ENCODE measurements at regions not wholly inside any gene's neighbourhood (a gene's known extent, or its start where the extent isn't known, plus 50 kb on each side); places are given as distances from the start of the nearest gene placed in this dataset.

DNA sequence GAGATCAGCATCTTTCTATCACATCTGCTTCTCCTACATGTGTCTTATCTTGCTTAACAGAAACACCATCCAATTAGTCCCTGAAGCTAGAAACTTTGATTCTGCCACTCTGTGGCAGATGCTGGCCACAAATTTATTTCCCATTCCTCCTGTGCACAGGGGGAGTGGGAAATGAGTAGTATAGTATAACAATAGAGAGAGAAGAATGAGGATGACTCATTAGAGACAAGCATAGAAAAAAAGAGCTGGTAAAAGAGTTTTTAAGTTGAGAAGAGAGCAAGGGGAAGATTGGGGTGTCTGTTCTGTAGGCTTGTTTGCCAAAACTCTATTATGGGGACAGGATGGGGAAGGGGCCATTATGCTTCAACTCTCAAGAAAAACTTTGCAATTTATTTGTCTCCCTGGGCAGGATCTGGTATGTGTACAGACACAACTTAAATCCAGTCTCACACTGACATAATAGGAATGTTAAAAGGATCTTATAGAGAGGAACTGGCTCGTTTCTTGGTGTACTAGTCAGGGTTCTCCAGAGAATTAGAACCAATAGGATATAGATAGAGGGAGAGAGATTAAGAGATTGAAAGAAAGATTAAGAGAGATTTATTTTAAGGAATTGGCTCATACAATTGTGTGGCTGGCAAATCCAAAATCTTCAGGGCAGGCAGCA, 142.6 kb upstream of the CPSF6 start:
- no peak for DNase-seq (ENCODE audit: low spot score)

DNA sequence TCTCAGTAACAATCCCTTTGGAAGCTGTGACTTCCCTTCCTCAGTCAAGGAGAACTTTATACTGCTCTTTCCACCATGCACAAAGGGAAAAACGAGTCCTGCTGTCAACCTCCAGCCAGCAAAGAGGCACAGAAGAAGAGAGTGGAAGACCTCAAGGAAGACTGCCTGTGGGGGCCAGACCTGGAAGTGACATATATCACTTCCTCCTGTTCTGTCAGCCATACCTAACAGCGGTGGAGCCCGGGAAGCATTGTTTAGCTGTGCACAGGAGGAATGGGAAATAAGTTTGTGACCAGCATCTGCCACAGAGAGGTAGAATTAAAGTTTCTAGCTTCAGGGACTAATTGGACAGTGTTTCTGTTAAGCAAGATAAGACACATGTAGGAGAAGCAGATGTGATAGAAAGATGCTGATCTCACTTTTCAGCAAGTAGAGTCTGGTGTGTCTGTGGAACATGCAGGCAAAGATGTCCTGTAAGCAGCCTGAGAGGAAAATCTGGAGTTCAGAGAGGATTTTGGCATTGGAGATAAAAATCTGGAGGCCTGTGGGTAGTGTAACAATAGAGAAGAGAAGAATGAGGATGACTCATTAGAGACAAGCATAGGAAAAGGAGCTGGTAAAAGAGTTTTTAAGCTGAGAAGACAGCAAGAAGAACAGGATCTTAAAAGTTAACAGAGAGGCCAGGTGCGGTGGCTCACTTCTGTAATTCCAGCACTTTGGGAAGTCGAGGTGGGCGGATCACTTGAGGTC, 141.6 kb upstream of the CPSF6 start:
- DNase-seq (ENCODE audit: low spot score) = no peak

DNA sequence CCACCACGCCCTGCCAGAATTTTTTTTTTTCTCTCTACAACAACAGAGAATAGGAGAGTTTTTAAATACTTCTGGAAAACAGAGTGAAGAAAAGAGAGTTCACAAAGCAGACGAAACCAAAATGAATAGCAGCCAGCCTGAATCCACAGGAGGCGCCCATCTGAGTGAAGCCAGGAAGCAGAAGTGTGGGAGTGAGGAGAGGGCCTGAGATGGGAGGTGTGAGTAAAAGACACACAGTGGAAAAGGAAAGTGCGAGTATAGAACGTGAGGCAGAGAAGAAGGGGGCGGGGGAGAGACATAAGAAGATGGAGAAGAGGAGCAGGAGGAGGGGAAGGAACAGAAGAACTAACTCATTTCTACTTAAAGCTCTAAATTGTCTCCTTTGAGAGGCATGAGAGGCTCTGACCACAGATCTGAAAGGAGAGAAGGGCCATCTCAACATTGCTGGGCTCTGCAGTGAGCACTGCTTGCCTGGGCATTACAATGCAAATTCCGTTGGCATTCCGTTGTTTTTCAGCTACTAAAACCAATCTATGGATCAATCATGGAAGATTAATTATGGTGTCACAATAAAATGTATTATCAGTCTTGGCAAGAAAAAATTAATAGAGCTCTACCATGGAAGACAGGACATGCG, 140.1 kb upstream of the CPSF6 start:
- no peak for DNase-seq (ENCODE audit: low spot score)

DNA sequence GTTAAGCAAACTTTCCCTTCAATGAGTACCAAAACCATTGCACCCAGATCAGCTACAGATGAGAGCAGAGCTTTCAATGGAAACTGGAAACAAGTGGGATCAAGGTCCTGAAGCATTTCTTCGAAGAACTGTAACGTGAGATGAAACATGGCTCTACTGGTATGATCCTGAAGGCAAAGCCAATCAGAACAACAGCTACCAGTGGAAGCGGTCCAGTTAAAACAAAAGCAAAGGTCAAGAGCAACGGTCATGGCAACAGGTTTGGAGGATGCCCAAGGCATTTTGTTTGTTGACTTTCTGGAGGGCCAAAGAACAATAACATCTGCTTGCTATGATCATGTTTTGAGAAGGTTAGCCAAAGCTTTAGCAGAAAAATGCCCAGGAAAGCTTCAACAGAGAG, 137.9 kb upstream of the CPSF6 start:
- DNase-seq (ENCODE audit: low spot score) = no peak

DNA sequence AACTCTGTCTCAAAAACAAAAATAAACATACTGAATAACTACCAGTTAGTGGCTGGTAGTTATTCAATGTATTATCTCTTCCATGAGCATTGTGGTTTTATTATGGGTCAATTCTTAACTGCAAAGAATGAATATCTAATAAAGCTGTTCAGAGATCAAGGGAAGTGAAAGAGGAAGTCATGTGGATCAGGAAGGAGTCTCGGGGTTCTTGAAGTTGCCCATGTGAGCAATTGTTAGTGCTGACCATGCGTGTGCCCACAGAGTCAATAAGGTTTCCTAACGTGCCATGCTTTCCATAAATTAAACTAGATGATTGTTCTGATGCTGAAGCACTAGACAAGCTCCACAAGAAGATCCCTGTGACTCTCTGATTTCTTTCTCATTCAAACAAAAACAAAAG, 136.5 kb upstream of the CPSF6 start:
- peak; percentile 15 for DNase-seq (ENCODE audit: low spot score)

DNA sequence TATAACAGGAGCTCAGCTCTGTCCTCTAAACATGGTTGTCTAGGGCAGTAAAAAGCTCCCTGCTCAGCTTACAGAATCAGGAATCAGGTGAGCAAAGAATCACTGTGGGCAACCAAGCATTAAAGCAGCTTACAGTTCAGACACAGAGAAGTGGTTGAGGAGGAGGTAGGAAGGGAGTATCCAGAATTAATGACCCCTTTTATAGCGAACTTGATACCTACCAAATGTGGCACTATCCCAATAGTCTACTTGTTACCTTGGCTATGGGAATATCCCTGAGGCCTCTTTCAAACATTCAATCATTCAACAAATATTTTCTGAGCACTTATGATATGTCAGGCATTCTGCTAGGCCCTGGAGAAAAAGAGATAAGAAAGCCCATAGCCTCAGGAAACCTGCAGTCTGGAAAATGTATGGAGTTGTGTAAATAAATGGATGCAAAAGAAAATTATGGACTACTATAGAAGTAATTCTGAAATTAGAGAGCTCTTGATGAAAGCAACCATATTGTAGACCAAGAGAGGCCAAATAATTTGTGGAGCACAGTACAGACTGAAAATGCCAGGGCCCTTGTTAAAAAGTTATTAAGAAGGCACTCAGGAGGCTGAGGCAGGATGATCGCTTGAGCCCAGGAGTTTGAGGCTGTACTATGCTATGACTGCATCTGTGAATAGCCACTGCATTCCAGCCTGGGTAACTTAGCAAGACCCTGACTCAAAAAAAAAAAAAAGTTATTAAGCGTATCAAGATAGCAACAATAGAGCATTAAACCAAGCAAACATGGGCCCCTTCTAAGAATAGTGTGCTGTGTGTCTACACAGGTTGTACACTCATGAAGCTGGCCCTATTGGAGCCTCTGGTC, 134.0 kb upstream of the CPSF6 start:
- no peak for DNase-seq (ENCODE audit: low spot score)

DNA sequence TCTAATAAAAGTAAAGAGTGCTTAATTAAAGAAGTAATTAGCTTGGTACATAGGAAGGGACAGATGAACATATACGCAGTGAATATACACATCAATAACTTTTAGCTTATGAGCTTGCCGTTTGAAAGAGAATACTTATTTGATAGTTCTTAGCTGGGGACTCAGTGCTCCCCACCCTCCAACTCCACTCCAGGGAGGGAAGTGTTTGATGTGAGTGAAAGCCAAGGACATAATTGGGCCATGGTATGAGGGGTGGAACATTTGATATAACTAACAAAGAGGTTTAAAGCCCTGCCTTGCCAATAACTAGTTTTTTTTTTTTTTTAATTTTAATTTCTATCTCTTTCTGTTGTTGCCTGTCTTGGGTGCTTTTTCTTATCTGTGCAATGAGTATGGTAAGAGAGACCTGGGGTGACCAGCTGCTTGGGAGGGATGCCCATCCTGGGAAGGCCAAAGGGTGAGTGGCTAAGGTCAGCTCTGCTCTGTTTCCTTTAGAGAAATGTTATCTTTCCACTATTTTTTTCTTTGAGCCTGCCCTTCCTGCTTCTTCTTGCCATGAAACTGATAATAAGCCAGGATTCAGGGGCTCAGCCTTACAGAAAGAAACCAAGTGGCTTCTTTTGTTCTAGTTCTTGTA, 132.8 kb upstream of the CPSF6 start:
- no peak for DNase-seq (ENCODE audit: low spot score)

DNA sequence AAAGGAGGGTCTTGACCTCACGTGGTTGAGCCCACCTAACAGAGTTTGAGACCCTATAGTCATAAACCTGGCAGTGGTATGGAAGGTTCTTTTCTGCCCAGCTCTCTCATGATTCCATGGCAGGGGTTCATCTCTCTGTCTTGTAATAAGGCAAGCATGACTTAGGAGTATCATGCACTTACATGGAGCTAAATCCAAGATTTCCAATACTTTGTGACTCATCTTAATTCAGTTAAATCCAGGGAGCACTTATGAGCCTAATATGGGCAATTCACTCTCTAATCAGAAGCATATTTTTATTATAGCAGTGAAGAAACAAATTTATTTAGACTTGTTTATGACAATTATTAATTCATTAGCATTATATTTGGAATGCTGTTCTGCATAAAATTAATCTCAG, 131.8 kb upstream of the CPSF6 start:
- DNase-seq (ENCODE audit: low spot score) = no peak

DNA sequence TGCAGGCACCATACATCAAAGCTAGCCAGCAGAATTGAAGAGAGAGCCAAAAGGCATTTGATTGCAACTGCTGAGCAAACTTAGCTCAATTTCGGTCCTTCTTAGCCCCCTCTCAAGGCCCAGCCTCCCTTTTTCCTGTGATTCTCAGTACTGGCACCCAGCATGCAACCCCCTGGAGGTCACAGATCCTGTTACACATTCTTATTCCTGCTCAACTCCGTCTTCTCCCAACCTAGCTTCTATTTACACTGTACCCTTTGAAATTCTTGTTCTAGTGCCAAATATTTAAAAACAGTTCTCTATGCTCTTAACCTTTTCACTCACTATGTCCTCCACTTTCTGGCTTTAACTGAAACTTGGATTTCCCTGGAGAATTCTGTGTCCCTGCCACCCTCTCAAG, 131.3 kb upstream of the CPSF6 start:
- DNase-seq (ENCODE audit: low spot score) = no peak

DNA sequence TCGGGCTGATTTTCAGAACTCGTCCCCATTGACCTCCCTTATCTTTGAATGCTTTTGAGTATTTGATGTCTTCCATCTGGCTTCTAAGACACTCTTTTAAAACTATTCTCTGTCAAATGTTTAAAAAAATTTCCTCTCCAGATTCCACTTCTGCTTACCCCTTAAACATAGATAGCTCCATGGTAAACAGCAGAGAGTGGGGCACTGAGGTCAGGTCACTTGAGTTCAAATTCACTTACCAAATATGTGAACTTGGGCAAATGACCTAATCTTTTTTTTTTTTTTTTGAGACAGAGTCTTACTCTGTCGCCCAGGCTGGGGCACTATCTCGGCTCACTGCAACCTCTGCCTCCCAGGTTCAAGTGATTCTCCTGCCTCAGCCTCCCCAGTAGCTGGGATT, 126.8 kb upstream of the CPSF6 start:
- no peak for DNase-seq (ENCODE audit: low spot score)

DNA sequence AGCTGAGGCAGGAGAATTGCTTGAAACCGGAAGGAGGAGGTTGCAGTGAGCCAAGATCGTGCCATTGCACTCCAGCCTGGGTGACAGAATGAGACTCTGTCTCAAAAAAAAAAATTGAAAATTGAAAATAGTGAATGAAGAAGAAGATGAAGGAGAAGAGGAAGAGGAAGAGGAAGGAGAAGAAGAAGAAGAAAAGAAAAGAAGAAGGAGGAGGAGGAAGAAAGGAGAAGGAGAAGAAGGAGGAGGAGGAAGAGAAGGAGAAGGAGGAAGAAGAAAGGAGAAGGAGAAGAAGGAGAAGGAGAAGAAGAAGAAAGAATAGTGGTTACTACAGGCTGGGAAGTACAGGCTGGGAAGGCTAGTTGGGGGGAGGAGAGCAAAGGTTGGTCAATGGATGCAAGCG, 124.3 kb upstream of the CPSF6 start:
- DNase-seq (ENCODE audit: low spot score) = no peak

DNA sequence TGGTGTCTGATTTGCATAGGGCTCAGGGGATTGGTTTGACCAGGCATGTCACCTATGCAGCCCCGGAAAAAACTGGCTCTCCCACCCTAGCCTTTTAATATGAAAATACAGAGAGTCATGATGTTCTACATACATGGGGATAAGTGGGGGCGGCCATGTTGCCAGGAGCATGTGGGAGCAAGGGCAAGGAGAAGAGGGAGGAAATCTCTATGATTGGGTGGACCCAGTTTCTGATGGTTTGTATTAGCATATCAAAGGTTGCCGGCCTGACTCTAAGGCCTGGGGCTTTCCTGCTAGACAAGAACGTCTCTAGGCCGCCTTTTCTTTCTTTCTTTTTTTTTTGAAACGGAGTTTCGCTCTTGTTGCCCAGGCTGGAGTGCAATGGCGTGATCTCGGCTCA, 123.4 kb upstream of the CPSF6 start:
- DNase-seq (ENCODE audit: low spot score) = no peak

DNA sequence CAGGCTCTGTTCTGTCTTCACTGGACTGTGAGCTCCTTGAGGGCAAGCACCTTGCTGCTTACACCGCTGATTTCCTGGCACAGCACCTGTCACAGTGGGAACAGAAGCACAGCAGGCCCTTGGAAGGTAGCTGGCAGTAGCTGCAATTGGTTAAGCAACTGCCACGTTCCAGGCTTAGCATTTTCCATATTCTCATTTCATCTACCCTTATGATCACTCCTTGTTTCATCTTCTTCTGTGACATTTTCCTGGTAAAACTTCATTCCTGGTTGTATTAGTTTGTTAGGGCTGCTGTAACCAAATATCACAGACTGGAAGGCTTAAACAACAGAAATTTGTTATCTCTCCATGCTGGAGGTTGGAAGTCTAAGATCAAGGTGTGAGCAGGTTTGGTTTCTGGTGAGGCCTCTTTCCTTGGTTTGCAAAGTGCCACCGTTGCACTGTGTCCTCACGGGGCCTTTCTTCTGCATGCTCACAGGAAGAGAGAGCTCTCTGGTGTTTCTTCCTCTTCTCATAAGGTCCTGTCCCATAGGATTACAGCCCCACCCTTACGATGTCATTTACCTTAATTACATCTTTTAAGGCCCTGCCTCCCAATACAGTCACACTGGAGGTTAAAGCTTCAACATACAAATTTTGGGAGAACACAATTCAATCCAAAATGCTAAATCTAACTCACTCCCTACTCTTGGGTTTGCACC, 121.7 kb upstream of the CPSF6 start:
- no peak for DNase-seq (ENCODE audit: low spot score)

DNA sequence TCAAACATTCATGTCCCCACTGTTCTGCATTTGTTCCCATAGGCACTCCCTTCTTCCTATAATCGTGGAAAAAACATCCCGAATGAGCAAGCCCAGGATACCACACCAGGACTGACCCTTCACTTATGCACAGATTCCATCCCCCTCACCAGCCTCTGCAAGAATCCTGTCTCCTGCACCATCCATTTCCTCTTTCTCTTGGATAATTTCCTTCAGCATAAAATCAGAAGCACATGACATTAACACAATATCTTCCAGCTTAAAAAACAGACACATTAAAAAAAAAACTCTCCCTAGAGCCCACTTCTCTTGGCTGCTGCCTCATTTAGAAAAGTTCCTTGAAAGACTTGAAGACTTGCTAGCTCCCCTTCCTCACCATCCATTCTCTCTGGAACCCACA, 120.9 kb upstream of the CPSF6 start:
- DNase-seq (ENCODE audit: low spot score) = no peak

DNA sequence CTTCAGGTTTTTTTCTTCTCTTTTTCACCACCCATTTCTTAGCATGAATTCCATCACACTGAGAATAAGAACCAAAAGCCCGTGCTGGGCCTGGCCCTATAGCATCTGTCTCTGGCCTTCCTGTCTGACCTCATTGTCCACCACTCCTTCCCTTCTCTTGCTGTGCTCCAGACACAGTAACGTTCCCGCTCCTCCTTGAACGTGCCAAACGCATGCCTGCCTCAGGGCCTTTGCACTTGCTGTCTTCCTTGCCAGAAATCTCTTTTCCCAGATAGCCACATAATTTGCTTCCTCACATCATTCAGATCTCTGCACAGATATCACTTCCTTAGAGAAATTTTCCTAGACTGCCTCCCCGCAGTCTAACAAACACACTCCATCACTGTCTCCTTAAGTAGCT, 119.6 kb upstream of the CPSF6 start:
- no peak for DNase-seq (ENCODE audit: low spot score)

DNA sequence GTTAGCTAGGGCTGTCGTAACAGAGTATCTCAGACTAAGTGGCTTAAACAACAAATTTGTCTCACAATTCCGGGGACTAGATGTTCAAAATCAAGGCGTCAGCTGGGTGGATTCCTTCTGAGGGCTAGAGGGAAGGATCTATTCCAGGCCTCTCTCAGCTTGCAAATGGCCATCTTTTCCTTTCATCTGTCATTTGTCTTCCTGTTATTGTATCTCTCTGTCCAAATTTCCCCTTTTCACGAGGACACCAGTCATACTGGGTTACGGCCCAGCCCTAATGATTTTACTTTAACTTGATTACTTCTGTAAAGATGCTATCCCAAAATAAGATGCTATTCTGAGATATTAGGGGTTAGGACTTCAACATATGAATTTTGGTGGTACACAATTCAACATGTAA, 119.0 kb upstream of the CPSF6 start:
- no peak for DNase-seq (ENCODE audit: low spot score)

DNA sequence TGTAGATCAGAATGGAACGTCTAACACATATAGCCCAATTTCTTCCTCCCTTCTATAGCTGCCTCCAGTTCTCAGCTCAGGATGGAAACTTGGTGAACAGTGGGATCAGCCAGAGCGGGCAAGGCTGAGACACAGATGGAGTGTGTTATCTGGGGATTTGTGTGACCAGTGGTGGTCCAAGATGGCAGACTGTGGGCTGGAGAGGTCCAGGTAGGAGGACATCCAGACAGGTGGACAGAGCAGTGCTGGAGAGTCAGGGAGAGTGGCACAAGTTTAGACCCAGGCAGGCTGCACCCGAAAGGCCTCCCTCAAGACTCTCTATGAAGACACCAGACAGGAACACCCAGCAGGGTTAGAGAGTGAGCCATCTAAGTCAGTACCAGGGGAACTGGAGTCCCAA, 116.1 kb upstream of the CPSF6 start:
- DNase-seq (ENCODE audit: low spot score) = no peak

DNA sequence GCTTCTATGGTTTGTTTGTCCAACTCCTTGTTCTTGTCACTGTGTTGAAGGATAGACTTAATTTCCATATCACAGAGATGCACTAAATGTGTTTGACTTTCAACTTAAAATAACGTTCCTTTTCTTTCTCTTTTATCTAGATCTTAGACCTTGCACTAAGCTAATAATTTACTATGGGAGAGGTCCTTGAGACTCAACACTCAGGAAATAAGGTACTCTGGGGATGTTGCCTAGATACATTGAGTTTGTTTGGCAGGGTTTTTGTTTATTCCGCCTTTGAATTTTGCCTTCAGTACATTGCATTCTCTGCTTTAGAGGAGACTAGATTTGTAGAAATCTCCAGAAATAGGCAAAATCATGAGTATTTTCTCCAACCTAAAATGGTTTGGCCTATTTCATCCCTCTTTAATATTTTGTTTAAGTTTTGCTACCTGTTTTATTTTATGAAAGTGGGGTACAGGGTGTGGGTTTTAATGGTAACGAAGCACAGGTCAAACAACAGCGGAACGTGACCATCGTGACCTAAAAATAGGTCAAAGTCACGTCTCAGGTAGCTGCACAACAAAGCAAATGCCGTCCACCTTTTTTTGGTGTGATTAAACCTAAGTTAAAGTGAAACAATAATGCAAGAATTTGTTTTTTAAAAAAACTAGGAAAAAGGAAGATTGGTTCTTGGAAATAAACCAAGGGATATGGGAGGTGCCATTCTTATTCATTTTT, 115.3 kb upstream of the CPSF6 start:
- no peak for DNase-seq (ENCODE audit: low spot score)

DNA sequence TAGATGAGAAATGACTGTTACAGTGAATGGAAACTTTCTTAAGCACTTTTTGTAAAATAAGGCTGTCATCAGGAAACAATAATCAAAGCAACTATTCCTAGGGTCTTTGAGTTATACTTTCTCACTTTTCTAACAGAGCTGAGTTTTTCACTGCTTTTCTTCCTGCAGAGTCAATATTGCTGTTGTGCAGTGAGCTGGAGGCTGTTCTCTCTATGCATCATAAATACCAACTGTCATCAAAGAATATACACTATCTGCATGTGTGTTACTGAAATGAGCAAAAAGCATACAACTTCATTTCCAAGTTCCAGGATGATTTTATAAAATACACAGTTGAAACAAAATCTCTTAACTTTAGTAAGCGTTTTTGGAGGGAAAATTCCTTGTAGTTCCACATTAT, 110.4 kb upstream of the CPSF6 start:
- no peak for DNase-seq (ENCODE audit: low spot score)

DNA sequence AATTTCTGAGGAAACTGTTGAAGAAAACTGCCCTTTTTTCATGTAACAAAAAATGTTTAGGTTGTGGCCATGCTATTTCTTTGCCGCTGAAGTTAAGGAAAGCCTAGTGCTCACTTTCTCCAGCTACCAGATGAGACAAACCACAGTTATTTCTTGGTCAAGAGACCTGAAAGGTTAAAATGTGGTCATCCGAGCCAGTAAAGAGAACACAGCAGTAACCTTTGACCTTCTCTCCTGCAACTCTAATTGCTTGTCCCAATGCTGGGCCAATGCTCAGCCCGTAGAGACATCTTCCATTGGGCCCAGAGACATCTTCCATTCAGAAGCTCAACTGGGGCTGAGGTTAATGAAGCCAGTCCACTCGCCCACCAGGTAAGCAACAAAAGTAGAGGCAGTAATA, 109.8 kb upstream of the CPSF6 start:
- no peak for DNase-seq (ENCODE audit: low spot score)

DNA sequence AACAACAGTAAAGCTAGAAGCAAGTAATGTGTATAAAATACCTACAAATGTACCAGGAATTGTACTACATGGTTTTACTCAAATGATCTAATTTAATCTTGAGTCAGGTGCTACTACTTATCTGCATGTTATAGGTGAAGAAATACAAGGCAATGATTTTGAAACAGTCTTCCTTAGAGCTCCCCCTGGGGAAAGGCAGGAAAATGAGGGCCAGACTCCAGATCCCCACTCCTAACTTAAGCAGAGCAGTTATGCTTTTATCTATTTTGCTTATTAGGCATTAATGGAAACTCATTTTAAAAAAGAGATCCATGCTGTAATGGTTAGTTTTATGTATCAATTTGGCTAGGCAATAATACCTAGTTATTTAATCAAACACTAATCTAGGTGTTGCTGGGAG, 109.3 kb upstream of the CPSF6 start:
- no peak for DNase-seq (ENCODE audit: low spot score)

Measured in germinal center (tissue), 1 donor.